Osteocyte (in vitro differentiated cells): ENCODE measurements at regions not wholly inside any gene's neighbourhood (a gene's known extent, or its start where the extent isn't known, plus 50 kb on each side); places are given as distances from the start of the nearest gene placed in this dataset.

Experiments used
- DNase-seq: peaks from one replicate; pipeline ENCODE4 v3.0.0; 2021; ENCODE audit warnings: mixed read lengths; ENCODE audit not compliant: unreplicated experiment; ENCODE audit errors: extremely low spot score
- H3K27ac Mint-ChIP-seq: one replicate; pipeline ENCODE4 v1.8.0; 2021; ENCODE audit warnings: mild to moderate bottlenecking, mixed read lengths; ENCODE audit not compliant: unreplicated experiment
- H3K27me3 Mint-ChIP-seq: one replicate; pipeline ENCODE4 v1.8.0; 2021; ENCODE audit warnings: mixed read lengths; ENCODE audit not compliant: unreplicated experiment
- H3K36me3 Mint-ChIP-seq: one replicate; pipeline ENCODE4 v1.8.0; 2021; ENCODE audit warnings: mixed read lengths; ENCODE audit not compliant: unreplicated experiment
- H3K4me1 Mint-ChIP-seq: one replicate; pipeline ENCODE4 v1.8.0; 2021; ENCODE audit warnings: mixed read lengths; ENCODE audit not compliant: unreplicated experiment
- H3K4me3 Mint-ChIP-seq: one replicate; pipeline ENCODE4 v1.8.0; 2021; ENCODE audit warnings: mild to moderate bottlenecking, moderate library complexity, mixed read lengths; ENCODE audit not compliant: unreplicated experiment
- H3K9me3 Mint-ChIP-seq: one replicate; pipeline ENCODE4 v1.8.0; 2021; ENCODE audit warnings: mixed read lengths; ENCODE audit not compliant: unreplicated experiment
- TF ChIP-seq, protein P1 (sequence below): fragments of 200-600 bp; sonication (generic); IDR thresholded peaks from 2 replicates; pipeline ENCODE4 v1.5.0; 2021; ENCODE audit warnings: antibody characterized with exemption, mild to moderate bottlenecking, moderate library complexity

DNA sequence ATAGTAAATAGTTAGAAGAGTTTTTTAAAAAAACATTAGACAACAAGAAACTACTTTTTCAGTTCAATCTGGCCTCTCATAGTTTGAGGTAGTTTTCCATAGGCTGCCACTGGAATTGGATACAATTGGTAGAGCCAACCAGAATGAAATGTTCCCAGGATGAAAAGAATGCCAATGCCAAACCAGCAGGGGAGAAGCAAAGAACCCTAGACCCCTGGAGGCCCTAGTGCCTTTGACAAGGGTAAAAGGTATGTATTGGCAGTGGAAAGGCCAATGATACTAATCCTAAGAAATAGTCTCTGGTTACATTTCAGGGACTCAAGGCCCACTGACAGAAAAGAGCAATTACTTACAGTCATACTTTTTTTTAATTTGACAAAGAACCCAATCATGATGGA is 77.4 kb upstream of the SEM1 start:
- TF ChIP-seq, protein P1, sequence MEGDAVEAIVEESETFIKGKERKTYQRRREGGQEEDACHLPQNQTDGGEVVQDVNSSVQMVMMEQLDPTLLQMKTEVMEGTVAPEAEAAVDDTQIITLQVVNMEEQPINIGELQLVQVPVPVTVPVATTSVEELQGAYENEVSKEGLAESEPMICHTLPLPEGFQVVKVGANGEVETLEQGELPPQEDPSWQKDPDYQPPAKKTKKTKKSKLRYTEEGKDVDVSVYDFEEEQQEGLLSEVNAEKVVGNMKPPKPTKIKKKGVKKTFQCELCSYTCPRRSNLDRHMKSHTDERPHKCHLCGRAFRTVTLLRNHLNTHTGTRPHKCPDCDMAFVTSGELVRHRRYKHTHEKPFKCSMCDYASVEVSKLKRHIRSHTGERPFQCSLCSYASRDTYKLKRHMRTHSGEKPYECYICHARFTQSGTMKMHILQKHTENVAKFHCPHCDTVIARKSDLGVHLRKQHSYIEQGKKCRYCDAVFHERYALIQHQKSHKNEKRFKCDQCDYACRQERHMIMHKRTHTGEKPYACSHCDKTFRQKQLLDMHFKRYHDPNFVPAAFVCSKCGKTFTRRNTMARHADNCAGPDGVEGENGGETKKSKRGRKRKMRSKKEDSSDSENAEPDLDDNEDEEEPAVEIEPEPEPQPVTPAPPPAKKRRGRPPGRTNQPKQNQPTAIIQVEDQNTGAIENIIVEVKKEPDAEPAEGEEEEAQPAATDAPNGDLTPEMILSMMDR: no peak
- Mint-ChIP-seq H3K9me3 (no peaks in the 10 kb centered on the region), H3K27ac (no peak overlapping the region), H3K27me3 (peaks cover 5% of the 10 kb centered on the region), H3K4me1 (peaks cover 7% of the 10 kb centered on the region), H3K36me3 (no peaks in the 10 kb centered on the region), H3K4me3 (no peak overlapping the region)
- no peak for DNase-seq

DNA sequence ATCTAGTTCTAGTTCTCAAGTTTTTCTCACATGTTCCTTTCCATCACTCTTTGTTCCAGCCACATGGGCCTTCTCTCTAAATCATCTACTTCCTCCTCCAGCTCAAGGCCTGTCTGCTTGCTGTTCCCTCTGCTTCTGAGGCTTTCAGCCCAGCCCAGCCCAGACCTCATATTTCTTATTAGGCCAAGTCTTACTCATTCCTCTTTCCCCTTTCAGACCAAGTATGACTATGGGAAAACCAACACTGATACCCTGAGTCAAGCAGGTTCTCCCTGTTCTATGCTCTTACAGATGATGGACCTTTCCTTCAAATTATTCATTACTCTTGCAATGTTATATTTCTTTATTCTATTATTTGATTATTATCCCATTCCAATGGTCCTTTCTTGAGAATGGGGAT is 80.3 kb upstream of the SEM1 start:
- Mint-ChIP-seq H3K27ac (no peak overlapping the region), H3K36me3 (no peaks in the 10 kb centered on the region), H3K27me3 (peaks cover 11% of the 10 kb centered on the region), H3K9me3 (no peaks in the 10 kb centered on the region), H3K4me1 (peaks cover 7% of the 10 kb centered on the region), H3K4me3 (no peak overlapping the region)
- TF ChIP-seq, protein P1: no peak
- DNase-seq: no peak

DNA sequence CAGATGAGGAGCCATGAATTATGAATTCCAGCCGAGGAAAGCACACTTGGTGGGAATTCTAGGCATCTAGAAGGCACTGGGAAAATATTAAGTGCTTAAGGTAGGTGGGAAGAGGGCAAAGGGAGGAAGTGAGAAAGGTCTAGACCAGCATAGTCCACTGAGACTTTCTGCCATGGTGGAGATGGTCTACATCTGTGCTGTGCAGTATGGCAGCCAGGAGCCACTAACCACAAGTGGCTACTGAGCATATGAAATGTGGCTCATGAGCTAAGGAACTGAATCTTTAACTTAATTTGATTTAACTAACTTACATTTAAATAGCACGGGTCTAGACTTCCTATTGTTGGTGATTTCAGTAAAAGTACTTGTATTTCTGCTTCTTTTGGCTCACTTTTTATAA is 82.5 kb upstream of the SEM1 start:
- H3K27ac Mint-ChIP-seq: no peak overlapping the region
- TF ChIP-seq, protein P1: no peak
- H3K27me3 Mint-ChIP-seq: peaks cover 11% of the 10 kb centered on the region
- no peaks in the 10 kb centered on the region for H3K36me3 Mint-ChIP-seq
- no peaks in the 10 kb centered on the region for H3K9me3 Mint-ChIP-seq
- peaks cover 7% of the 10 kb centered on the region for H3K4me1 Mint-ChIP-seq
- DNase-seq: no peak
- H3K4me3 Mint-ChIP-seq: no peak overlapping the region

DNA sequence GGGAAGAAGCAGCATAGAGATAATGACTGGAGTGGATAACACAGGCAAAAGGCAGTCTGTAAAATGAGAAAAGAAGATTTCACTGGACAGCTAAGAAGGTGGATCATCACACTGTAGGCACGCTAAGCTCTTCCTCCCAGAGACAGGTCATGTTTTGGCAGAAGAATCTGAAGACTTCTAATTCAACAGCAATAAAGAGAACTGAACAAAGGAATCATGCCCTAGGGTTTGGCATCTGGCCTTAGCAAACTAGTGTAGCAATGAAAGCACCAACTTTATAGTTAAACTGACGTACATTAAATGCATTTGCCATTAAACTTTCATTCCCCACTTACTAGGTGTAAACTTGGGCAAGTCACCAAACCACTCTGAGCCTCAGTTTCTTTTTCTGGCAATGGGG is 84.4 kb upstream of the SEM1 start:
- Mint-ChIP-seq H3K4me3 (no peak overlapping the region), H3K27ac (no peak overlapping the region), H3K9me3 (no peaks in the 10 kb centered on the region), H3K4me1 (peaks cover 3% of the 10 kb centered on the region), H3K27me3 (peaks cover 11% of the 10 kb centered on the region), H3K36me3 (no peaks in the 10 kb centered on the region)
- TF ChIP-seq, protein P1: no peak
- DNase-seq: no peak

DNA sequence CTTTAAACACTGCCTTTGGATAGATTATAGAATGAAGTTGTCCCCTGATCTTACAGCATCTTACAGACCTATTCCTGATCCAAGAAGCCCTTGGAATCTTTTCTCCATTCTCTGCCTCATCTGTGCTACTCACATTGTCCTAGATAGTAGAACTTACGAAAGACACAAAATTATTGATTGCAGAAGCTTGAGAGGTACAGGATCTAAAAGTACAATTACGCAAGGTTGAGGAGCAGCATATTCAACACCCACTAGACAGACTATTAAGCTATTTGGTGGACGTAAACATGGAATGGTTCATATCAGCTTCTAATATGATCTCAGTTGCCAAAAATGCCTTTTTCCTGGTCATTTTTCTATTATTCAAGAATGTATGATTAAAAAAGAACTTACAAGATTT is 90.5 kb upstream of the SEM1 start:
- Mint-ChIP-seq H3K36me3 (no peaks in the 10 kb centered on the region), H3K9me3 (no peaks in the 10 kb centered on the region), H3K27ac (no peak overlapping the region), H3K27me3 (peaks cover 7% of the 10 kb centered on the region), H3K4me1 (no peaks in the 10 kb centered on the region), H3K4me3 (no peak overlapping the region)
- DNase-seq: no peak
- TF ChIP-seq, protein P1: no peak
